ENCODE measurements at regions not wholly inside any gene's neighbourhood (a gene's known extent, or its start where the extent isn't known, plus 50 kb on each side); places are given as distances from the start of the nearest gene placed in this dataset.

- no peak for DNase-seq
Measured at GRCh38 chr18:73617981-73618380, 529.7 kb downstream of the FBXO15 start.

DNA sequence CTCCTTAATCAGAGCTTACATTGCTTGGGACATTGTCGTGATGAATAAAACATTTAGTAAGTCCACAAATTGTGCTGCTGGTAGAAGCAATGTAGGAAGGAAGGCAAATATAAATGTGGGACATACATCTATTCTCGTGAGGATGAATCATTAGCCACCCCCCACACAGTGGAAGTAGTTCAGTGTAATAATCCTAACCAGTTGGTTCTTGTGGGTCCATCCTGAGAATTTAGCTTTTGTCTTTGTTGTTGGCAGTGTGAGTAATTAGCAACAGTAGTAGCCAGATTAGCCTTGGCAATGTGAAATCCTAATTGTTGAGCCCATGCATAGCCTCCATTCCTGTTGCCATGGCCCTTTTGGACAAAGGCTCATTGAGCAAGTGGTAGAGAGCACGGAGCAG, 532.1 kb downstream of the FBXO15 start:
- no peak for DNase-seq

DNA sequence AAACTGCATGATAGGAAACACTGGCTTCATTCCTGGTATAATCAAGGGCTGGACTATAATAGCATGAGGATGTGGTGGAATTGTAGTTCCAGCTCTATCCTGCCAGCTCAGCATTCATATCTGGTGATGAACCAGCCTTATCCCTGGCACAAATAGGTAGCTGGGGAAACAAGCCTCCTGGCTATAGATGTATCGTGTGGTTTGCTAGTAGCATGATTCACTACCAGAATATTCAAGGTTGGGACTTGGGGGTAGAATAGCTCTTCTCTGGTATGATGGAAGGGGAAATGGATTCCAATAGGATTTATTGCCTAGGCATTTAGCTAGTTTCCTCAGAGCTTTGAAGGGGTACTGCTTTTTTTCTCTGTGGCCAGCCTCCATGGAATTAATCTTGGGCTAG, 532.8 kb downstream of the FBXO15 start:
- DNase-seq: no peak

GRCh38 chr18:73613706-73614340, 533.8 kb downstream of the FBXO15 start:
- DNase-seq: no peak

GRCh38 chr18:73597832-73598615, 549.6 kb downstream of the FBXO15 start:
- no peak for DNase-seq

DNA sequence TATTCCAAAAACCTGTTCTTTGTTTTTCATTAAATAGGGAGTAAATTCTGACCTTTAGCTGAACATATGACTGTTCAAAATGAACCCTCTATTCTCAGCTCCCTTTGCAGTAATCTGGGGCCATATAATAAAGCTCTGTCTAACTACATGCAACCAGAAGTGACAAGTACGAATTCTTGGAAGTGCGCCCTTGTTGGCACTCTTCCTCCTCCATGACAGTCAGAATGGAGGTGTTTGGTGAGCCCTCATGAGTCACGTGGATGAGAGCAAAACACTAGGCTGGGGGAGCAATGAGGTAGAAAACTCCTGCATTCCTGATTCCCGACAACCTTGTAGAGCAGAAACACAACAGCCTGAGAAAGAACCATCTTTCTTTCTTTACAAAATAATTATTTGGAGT, 552.9 kb downstream of the FBXO15 start:
- no peak for DNase-seq

- DNase-seq: no peak
Measured at GRCh38 chr18:73593207-73593606, 554.4 kb downstream of the FBXO15 start.

DNA sequence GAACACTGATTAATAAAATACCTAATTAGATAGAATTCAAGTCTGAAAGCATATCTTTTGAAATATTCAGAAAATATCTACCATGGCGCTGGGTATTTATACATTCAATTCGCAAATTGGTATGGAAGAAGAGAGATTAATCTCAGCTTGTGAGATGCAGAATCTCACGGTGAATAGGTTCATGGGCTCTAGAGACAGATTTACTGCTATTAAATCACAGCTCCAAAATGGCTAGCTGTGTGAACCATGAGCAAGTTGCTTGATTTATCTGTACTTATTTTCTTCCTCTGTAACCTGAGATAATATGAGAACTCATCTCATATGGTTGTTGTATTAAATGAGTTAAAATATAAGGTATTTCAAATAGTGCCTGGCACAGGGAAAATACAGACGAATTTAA, 556.7 kb downstream of the FBXO15 start:
- DNase-seq: no peak

GRCh38 chr18:73579698-73580097, 567.9 kb downstream of the FBXO15 start:
- DNase-seq: no peak

GRCh38 chr18:73577365-73577764, 570.3 kb downstream of the FBXO15 start:
- DNase-seq: no peak

GRCh38 chr18:73563901-73564472, 583.6 kb downstream of the FBXO15 start:
- no peak for DNase-seq

- no peak for DNase-seq
Measured at GRCh38 chr18:73563345-73563744, 584.3 kb downstream of the FBXO15 start.

- DNase-seq: no peak
Measured at GRCh38 chr18:73556904-73557303, 590.7 kb downstream of the FBXO15 start.

DNA sequence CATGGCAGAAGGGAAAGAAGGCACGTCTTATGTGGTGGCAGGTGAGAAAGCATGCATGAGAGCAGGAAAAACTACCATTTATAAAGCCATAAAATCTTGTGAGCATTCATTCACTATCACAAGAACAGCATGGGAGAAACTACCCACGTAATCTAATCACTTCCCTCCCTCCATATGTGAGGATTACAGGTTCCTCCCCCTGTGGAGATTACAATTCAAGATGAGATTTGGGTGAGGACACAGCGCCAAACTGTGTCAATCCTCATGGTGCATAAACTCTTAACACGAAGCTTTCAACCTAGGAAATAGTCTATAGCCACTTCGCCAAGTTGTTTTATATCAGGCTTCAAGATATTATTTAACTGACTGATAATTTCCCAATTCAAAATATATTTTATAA, 595.5 kb downstream of the FBXO15 start:
- DNase-seq: no peak

GRCh38 chr18:73551211-73551610, 596.4 kb downstream of the FBXO15 start:
- no peak for DNase-seq

GRCh38 chr18:73549236-73549635, 598.4 kb downstream of the FBXO15 start:
- DNase-seq: no peak

GRCh38 chr18:73545472-73545871, 602.2 kb downstream of the FBXO15 start:
- no peak for DNase-seq

GRCh38 chr18:73544617-73545016, 603.0 kb downstream of the FBXO15 start:
- no peak for DNase-seq

DNA sequence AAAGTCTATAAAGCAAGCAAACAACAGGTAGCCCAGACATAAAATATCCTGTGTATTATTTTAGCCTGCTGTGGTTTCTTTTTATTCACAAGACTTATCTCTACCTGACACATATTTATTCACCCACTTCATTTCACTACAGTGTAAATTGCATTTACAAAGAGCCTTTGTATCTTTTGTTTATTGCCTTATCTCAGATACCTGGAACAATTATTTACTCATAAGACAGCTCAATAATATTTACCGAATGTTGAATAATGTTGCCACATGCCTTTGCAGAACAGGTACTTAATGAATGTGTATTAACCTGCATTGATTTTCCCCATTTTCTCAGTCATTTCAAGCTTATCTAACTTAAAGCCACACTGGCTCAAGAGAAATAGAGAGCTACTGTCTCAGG, 603.6 kb downstream of the FBXO15 start:
- no peak for DNase-seq

DNA sequence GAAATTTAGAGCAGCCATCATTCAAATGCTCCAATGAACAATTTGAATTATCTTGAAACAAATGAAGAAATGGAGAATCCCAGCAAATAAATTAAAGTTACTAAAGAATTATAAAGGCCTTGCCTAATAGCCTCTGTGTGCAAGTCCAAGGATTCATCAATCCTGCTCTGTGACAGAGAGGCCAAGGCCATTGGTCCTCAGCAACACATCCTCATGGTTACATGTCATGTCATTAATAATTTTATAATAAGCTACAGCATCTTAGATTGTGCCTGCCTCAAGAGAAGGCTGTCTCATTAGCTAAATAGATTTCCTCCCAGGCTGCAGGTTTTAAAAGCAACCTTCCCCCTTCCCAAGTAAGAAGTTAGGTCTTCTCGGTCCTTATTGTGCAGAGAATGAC, 611.6 kb downstream of the FBXO15 start:
- DNase-seq: no peak

DNA sequence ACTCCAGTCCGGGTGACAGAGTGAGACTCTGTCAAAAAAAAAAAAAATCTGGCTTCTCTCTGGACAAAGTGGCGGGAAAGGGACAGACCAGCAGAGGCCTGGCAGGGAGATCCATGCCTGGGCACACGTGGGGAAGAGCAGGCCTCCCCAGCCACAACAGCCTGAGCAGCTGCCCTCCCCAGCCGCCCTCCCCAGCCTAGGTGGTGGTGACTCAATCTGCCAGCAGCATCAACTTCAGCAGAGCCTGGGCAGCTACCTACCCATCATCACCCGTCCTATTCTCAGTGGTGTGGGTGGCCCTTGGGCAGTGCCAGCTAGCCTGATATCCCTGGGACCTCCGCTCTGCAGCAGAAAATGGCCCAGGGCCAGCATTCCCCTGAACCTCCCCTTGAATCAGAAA, 612.4 kb downstream of the FBXO15 start:
- no peak for DNase-seq

DNA sequence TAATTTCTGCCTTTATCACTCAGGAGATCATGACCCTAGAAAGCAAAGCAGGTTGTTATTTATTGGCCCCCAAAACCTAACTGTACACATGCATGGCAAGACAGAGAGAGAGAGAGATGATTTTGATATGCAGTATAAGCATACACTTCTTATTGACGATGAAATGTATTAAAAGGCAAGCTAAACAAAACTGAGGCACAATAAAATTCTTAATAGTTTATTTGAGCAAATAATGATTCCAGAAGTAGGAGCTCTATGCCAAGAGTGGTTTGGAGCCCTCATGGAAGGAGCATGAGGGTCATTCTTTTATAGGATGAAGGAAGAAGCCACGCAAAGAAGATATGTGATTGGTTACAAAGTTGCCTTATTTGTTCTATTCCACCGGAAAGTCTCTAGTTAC, 616.0 kb downstream of the FBXO15 start:
- DNase-seq: no peak

DNA sequence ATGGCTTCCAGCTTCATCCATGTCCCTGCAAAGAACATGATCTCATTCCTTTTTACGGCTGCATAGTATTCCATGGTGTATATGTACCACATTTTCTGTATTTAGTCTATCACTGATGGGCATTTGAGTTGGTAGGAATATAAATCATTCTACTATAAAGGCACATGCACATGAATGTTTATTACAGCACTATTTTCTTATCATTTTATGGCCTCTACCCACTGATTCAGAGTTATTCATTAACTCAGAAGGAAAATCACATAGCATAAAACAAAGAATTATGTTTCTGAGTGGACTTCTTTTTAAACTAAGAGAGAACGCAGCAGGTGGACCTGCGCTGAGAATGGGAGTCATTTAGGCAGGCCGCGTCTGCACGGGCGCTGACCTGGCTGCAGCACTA, 619.6 kb downstream of the FBXO15 start:
- DNase-seq: no peak

GRCh38 chr18:73520229-73520628, 627.4 kb downstream of the FBXO15 start:
- no peak for DNase-seq

Measured in CD4-positive, alpha-beta T cell treated with Interleukin-6 for 4 hours (primary cell).